Right atrium auricular region (tissue), 2 donors: ENCODE measurements at regions not wholly inside any gene's neighbourhood (a gene's known extent, or its start where the extent isn't known, plus 50 kb on each side); places are given as distances from the start of the nearest gene placed in this dataset.

Source experiments
- DNase-seq: peaks from one replicate; pipeline ENCODE4 v3.0.0-alpha.2; 2019; ENCODE audit warnings: low spot score
- H3K27ac ChIP-seq, 2 donors: fragments of 200-600 bp; sonication (generic); 1 replicate in 1 of 2; 2 replicates in 1 of 2; pipeline ENCODE4 v1.5.1; 2016 to 2019
- H3K27me3 ChIP-seq, 2 donors: fragments of 200-600 bp; sonication (generic); one replicate each; pipeline versions ENCODE4 v1.5.1 to v1.6.0; 2017 to 2019
- H3K36me3 ChIP-seq: fragments of 200-600 bp; sonication (generic); one replicate; pipeline ENCODE4 v1.5.1; 2016
- H3K4me1 ChIP-seq, 2 donors: fragments of 200-600 bp; sonication (generic); one replicate each; pipeline versions ENCODE4 v1.5.1 to v1.6.0; 2017 to 2019
- H3K4me3 ChIP-seq, 2 donors: fragments of 200-600 bp; sonication (generic); 1 replicate in 1 of 2; 2 replicates in 1 of 2; pipeline ENCODE4 v1.5.1; 2017 to 2019; ENCODE audit warnings: mild to moderate bottlenecking in 1 of 2, moderate library complexity in 1 of 2
- H3K9me3 ChIP-seq, 2 donors: fragments of 200-600 bp; sonication (generic); one replicate each; pipeline ENCODE4 v1.5.1; 2019
- TF ChIP-seq, protein P1 (sequence below), 2 donors: fragments of 200-600 bp; sonication (generic); IDR thresholded peaks; one replicate each; pipeline ENCODE4 v1.5.1; 2019; ENCODE audit warnings: antibody characterized with exemption in 2 of 2

DNA sequence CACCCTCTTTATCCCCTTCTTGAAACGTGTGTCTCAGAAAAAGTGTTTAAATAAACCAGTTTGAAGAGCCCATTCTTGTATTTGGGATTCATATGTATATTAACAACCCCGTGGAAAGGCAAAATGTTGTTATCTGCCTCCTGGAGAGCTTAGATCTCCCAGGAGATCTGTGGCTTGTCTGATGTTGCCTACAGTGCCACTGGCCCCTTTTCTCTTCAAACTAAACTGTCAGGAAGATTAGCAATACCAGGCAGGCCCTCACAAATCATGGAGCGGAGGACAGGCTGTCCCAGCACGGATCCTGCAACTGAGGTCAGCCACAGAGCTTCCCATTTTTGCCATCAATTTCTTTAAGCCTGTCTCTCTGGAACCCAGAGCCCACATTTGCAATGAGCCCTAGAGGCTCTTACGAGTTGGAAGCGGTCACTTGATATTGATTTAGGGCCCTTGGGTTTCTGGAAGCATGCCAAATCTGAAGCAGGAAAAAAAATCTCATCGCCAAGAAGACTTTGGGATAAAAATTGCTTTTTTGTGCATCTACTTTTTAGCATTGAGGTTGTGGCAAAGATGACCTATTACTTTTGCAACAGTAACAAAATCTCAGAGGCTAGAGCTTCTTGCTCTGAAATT lies 234.1 kb downstream of the OPA1 start:
- no peaks in the 10 kb centered on the region for H3K9me3 ChIP-seq
- H3K27ac ChIP-seq, result no peak overlapping the region
- TF ChIP-seq, protein P1, sequence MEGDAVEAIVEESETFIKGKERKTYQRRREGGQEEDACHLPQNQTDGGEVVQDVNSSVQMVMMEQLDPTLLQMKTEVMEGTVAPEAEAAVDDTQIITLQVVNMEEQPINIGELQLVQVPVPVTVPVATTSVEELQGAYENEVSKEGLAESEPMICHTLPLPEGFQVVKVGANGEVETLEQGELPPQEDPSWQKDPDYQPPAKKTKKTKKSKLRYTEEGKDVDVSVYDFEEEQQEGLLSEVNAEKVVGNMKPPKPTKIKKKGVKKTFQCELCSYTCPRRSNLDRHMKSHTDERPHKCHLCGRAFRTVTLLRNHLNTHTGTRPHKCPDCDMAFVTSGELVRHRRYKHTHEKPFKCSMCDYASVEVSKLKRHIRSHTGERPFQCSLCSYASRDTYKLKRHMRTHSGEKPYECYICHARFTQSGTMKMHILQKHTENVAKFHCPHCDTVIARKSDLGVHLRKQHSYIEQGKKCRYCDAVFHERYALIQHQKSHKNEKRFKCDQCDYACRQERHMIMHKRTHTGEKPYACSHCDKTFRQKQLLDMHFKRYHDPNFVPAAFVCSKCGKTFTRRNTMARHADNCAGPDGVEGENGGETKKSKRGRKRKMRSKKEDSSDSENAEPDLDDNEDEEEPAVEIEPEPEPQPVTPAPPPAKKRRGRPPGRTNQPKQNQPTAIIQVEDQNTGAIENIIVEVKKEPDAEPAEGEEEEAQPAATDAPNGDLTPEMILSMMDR (IDR thresholded peaks at IDR 0.05), result no peak
- H3K4me3 ChIP-seq, result no peak overlapping the region
- DNase-seq, result no peak
- H3K36me3 ChIP-seq, result no peaks in the 10 kb centered on the region
- H3K4me1 ChIP-seq, result peaks cover 0 to 12% of the 10 kb centered on the region in 2 donors
- H3K27me3 ChIP-seq, result no peaks in the 10 kb centered on the region

DNA sequence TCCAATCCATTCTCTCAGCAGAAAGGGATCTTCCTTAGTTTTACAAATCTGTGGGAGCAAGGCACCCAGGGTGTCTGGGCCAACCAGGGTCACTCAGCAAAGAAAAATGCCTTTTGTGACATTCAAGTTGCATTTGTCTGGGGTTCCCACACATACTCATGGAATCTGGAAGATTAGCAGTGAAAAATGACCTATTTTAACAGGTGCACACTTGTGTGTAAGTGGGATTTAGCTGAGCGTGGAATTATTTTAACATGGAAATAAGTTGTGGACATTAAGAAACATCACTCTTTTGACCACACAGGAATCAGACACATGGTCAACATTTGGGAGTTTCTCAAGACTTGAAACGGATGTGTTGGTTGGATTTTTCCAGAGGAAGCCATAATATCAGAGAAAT lies 234.9 kb downstream of the OPA1 start:
- H3K9me3 ChIP-seq, result no peaks in the 10 kb centered on the region
- H3K36me3 ChIP-seq, result no peaks in the 10 kb centered on the region
- no peak overlapping the region for H3K4me3 ChIP-seq
- H3K27me3 ChIP-seq, result no peaks in the 10 kb centered on the region
- DNase-seq, result no peak
- H3K4me1 ChIP-seq, result peaks cover 0 to 19% of the 10 kb centered on the region in 2 donors
- no peak overlapping the region for H3K27ac ChIP-seq
- TF ChIP-seq, protein P1 (IDR thresholded peaks at IDR 0.05), result no peak

GRCh38 chr3:193828477-193828876 lies 235.5 kb downstream of the OPA1 start:
- no peaks in the 10 kb centered on the region for H3K9me3 ChIP-seq
- peaks cover 0 to 24% of the 10 kb centered on the region in 2 donors for H3K4me1 ChIP-seq
- no peak overlapping the region for H3K27ac ChIP-seq
- H3K36me3 ChIP-seq, result no peaks in the 10 kb centered on the region
- DNase-seq, result no peak
- TF ChIP-seq, protein P1 (IDR thresholded peaks at IDR 0.05), result no peak
- H3K4me3 ChIP-seq, result no peak overlapping the region
- H3K27me3 ChIP-seq, result no peaks in the 10 kb centered on the region

GRCh38 chr3:193829781-193830180 lies 236.8 kb downstream of the OPA1 start:
- H3K4me1 ChIP-seq, result peaks cover 0 to 24% of the 10 kb centered on the region in 2 donors
- DNase-seq, result no peak
- no peak overlapping the region for H3K4me3 ChIP-seq
- no peaks in the 10 kb centered on the region for H3K36me3 ChIP-seq
- H3K27me3 ChIP-seq, result no peaks in the 10 kb centered on the region
- no peak overlapping the region for H3K27ac ChIP-seq
- no peaks in the 10 kb centered on the region for H3K9me3 ChIP-seq
- TF ChIP-seq, protein P1 (IDR thresholded peaks at IDR 0.05), result no peak

DNA sequence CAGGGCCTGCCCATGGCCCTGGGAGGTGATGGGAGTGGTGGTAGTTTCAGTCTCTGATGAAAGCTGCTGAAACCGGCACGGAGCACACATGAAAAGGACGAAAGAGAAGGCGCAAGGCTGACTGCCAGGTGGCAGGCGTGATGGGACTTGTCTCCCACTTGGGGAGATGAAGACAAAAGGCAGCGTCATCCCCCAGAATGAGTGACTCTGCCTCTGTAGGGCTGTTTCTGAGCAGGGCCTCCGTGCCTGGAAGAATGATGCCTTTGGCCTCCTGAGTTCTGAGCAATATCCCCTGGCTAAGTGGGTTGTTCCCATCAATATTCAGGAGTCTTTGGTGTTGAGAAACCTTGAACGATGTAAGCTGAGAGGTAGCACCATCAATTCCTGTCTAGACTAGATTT lies 237.8 kb downstream of the OPA1 start:
- no peak for DNase-seq
- no peaks in the 10 kb centered on the region for H3K36me3 ChIP-seq
- H3K4me1 ChIP-seq, result peaks cover 0 to 24% of the 10 kb centered on the region in 2 donors
- no peaks in the 10 kb centered on the region for H3K27me3 ChIP-seq
- H3K27ac ChIP-seq, result no peak overlapping the region
- H3K9me3 ChIP-seq, result no peaks in the 10 kb centered on the region
- no peak overlapping the region for H3K4me3 ChIP-seq
- TF ChIP-seq, protein P1 (IDR thresholded peaks at IDR 0.05), result no peak
